IMR-90 (cell line): ENCODE measurements at regions not wholly inside any gene's neighbourhood (a gene's known extent, or its start where the extent isn't known, plus 50 kb on each side); places are given as distances from the start of the nearest gene placed in this dataset.
A peak's percentile ranks its signal among the peaks of the same experiment; 100 is the strongest.

ENCODE experiments used
- CEBPB ChIP-seq: IDR thresholded peaks from 2 replicates; pipeline ENCODE4 v1.6.1; 2012; ENCODE audit warnings: low read depth, low read length, improper control_type of control experiment
- POLR2A ChIP-seq: IDR thresholded peaks from 2 replicates; pipeline ENCODE4 v1.6.1; 2012; ENCODE audit warnings: mild to moderate bottlenecking, low read depth, low read length
- SMC3 ChIP-seq: fragments of 150-350 bp; IDR thresholded peaks from 2 replicates; pipeline ENCODE4 v1.6.1; 2016; ENCODE audit warnings: low read depth, mild to moderate bottlenecking, antibody characterized with exemption, low read length, moderate library complexity
- TF ChIP-seq, protein P1 (sequence below): conservative IDR thresholded peaks from 2 replicates; pipeline ENCODE4 v1.5.1; 2012; ENCODE audit warnings: mild to moderate bottlenecking, low read depth, low read length, improper control_type of control experiment

DNA sequence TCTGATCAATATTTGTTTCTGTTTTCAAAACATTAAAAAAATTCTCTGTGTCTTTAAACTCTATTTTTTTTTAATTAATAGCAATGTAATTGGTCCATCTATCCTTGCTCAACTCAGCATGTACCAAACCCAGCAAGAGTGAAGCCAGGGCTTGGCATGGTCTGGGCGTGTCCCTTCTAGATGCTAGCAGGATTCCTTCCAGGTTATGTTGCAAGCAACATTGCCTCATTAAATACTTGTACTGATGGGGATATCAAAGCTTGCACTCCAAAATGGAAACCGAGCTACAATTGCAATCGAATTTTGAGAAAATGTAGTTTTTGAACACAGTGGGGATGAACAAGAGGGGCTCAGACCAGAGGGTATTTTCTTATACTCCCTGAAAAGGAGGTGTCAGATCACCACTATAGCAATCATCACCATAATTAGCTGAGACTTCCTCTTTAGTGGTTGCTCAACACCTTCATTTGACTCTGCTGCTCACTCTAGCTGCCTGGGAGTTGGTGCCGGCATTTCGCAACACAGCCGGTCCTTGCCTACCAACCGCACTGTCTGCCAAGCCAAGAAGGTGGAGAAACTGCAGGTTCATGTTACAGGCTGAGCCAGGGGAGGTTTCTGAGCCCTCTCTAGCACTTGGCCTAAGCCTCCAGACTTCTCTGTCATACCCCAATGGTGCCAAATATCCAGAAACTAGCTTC lies 67.8 kb upstream of the RALGAPA2 start:
- TF ChIP-seq, protein P1, sequence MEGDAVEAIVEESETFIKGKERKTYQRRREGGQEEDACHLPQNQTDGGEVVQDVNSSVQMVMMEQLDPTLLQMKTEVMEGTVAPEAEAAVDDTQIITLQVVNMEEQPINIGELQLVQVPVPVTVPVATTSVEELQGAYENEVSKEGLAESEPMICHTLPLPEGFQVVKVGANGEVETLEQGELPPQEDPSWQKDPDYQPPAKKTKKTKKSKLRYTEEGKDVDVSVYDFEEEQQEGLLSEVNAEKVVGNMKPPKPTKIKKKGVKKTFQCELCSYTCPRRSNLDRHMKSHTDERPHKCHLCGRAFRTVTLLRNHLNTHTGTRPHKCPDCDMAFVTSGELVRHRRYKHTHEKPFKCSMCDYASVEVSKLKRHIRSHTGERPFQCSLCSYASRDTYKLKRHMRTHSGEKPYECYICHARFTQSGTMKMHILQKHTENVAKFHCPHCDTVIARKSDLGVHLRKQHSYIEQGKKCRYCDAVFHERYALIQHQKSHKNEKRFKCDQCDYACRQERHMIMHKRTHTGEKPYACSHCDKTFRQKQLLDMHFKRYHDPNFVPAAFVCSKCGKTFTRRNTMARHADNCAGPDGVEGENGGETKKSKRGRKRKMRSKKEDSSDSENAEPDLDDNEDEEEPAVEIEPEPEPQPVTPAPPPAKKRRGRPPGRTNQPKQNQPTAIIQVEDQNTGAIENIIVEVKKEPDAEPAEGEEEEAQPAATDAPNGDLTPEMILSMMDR, result no peak
- TF ChIP-seq POLR2A, result no peak
- no peak for TF ChIP-seq SMC3
- TF ChIP-seq CEBPB, result peak; percentile 50
